NT2/D1 (cell line): ENCODE measurements at regions not wholly inside any gene's neighbourhood (a gene's known extent, or its start where the extent isn't known, plus 50 kb on each side); places are given as distances from the start of the nearest gene placed in this dataset.

Experiments used
- SUZ12 ChIP-seq: IDR thresholded peaks from 2 replicates; pipeline ENCODE4 v1.6.1; 2011; ENCODE audit not compliant: insufficient read length, insufficient read depth; ENCODE audit errors: extremely low read depth
- YY1 ChIP-seq: IDR thresholded peaks from 2 replicates; pipeline ENCODE4 v1.6.1; 2011; ENCODE audit not compliant: insufficient read length, insufficient read depth
- ZNF274 ChIP-seq: IDR thresholded peaks from 2 replicates; pipeline ENCODE4 v1.6.1; 2011; ENCODE audit warnings: mild to moderate bottlenecking, low read depth, low read length

GRCh38 chr21:28311411-28312190, 681.1 kb downstream of the LTN1 start:
- TF ChIP-seq SUZ12 (no peak), YY1 (no peak), ZNF274 (no peak)
